Heart right ventricle (tissue), 16 donors: ENCODE measurements at regions not wholly inside any gene's neighbourhood (a gene's known extent, or its start where the extent isn't known, plus 50 kb on each side); places are given as distances from the start of the nearest gene placed in this dataset.

Experiments
- ATAC-seq, 8 donors: fragments of 200-7000 bp; cut with Tn5 transposase; one replicate each; pipeline ENCODE4 v1.9.1; 2020; ENCODE audit warnings: mild to moderate bottlenecking in 8 of 8, moderate library complexity in 8 of 8, moderate number of reproducible peaks in 1 of 8
- DNase-seq, 2 donors: peaks; one replicate each; pipeline ENCODE4 v3.0.0-alpha.2; 2020
- H3K27ac ChIP-seq, 10 donors: fragments of 200-600 bp; sonication (generic) in 2 of 10; one replicate each; pipeline versions ENCODE4 v1.5.0 to v1.8.0; 2020 to 2022; ENCODE audit warnings: mild to moderate bottlenecking in 3 of 10
- H3K27me3 ChIP-seq, 7 donors: fragments of 200-600 bp; one replicate each; pipeline ENCODE4 v1.8.0; 2021 to 2022; ENCODE audit warnings: mild to moderate bottlenecking in 2 of 7
- H3K36me3 ChIP-seq, 9 donors: fragments of 200-600 bp; sonication (generic) in 1 of 9; one replicate each; pipeline versions ENCODE4 v1.5.0 to v1.8.0; 2020 to 2022; ENCODE audit warnings: mild to moderate bottlenecking in 2 of 9
- H3K4me1 ChIP-seq, 9 donors: fragments of 200-600 bp; sonication (generic) in 1 of 9; one replicate each; pipeline versions ENCODE4 v1.5.0 to v1.8.0; 2020 to 2022; ENCODE audit warnings: mild to moderate bottlenecking in 4 of 9
- H3K4me3 ChIP-seq, 10 donors: fragments of 200-600 bp; sonication (generic) in 2 of 10; one replicate each; pipeline versions ENCODE4 v1.5.0 to v1.8.0; 2020 to 2022; ENCODE audit warnings: mild to moderate bottlenecking in 7 of 10, moderate library complexity in 2 of 10
- H3K9me3 ChIP-seq, 11 donors: fragments of 200-600 bp in 10 of 11; sonication (generic) in 2 of 11; one replicate each; pipeline versions ENCODE4 v1.5.0 to v1.8.0; 2013 to 2022; ENCODE audit warnings: mild to moderate bottlenecking in 2 of 11, control low read depth in 1 of 11, moderate library complexity in 1 of 11
- WGBS, 2 donors: extraction: QIAGEN DNeasy Blood & Tissue Kit; methylation state at CpG; one replicate each; pipeline ENCODE4 v1.1.7; 2013; ENCODE audit warnings: inconsistent platforms in 1 of 2; 5-methylcytosine and 5-hydroxymethylcytosine counted together
- intact Hi-C, 10 donors: fragments of 100-400 bp; cut with DNase I; formaldehyde crosslinking; loops; one replicate each; pipeline versions ENCODE4 v1.11.1 to v1.14.2; 2022
- TF ChIP-seq, protein P1 (sequence below), 9 donors: fragments of 200-600 bp; sonication (generic) in 2 of 9; IDR thresholded peaks; one replicate each; pipeline versions ENCODE4 v1.5.0 to v1.8.0; 2021 to 2022; ENCODE audit warnings: antibody characterized with exemption in 9 of 9, mild to moderate bottlenecking in 5 of 9, moderate library complexity in 1 of 9
- donor health status: Arrhythmogenic right ventricular cardiomyopathy.
- donor health status: ischemic (EF 13 %, LVEDD 7.1; RV severe dilation, severe dysfunction).
- donor health status: healthy with polysubstance abuse.
- donor health status: DM: no; HTN: yes; CAD: no.
- donor health status: DM: no; HTN: no; CAD: no.
- donor health status: ischemic (EF 25% LVEDD 6.9; RV normal size, moderate dysfunction).
- donor health status: ischemic (EF 25% LVEDD 5.7; RV mildly dilated, moderate dysfunction).
- donor health status: healthy.
- donor health status: DM: yes; HTN: yes; CAD: no.
- donor health status: Ischemic cardiomyopathy.
- donor health status: ischemic (EF 35%, LVEDD 5.7; RV mildly dilated, moderate dysfunction).
- donor health status: nonischemic (EF 11% LVEDD 7.7; RV severe dilation, severe dysfunction).
- donor health status: DM: yes; HTN: yes; CAD: no.
- donor health status: PGD.
- donor health status: ischemic (EF 29% LVEDD 5.4; RV normal size, mild dysfunction).
- donor health status: nonischemic (EF 23%, LVEDD 6.1; RV moderate dilation, normal function).

DNA sequence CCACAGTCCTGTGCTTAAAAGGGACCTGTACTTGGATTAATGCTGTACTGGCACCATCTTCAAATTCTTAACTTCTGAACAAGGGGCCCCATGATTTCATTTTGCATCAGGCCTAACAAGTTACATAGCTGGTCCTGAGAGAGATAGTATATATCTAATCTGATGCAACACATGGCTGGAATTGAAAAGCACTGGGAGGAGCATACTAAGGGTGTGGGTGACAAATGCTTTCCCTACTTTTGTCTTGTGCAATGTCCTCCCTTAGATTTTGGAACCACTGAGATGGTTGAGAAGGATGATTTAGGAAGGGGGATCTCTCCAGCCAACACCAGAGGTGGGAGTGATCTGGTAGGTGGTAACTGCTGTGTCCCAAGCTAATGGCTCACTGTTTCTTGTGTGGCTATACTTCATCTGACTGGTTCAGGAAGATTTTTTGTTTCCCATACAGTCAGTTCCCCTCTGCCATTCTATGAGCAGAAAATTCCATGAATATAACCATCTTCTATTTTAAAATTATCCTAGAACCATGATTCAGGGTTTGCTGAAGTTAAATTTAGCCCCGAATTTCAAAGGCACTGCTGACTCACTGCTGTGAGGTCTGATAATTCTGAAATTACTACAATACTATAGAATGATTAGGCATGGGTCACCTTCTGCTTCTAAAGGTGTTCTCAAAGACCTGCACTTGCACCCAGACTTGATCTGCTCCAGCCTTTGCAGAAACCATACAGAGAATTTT, 108.3 kb upstream of the NCKAP5 start:
- Histone ChIP-seq H3K27me3 (no peaks in the 10 kb centered on the region), H3K36me3 (no peaks in the 10 kb centered on the region), H3K4me3 (no peak overlapping the region), H3K9me3 (no peaks in the 10 kb centered on the region), H3K27ac (peak overlapping the region in 7 of 10 donors; percentile 21 to 78 (median 52)), H3K4me1 (peaks cover 2 to 38% (median 20%) of the 10 kb centered on the region in 9 donors)
- DNase-seq (no peak), ATAC-seq (peak in 5 of 8 donors; percentile 2 to 33 (median 16))
- 37 to 53% methylated on average over 1 of the region's 1 CpG for WGBS, 2 donors
- TF ChIP-seq, protein P1, sequence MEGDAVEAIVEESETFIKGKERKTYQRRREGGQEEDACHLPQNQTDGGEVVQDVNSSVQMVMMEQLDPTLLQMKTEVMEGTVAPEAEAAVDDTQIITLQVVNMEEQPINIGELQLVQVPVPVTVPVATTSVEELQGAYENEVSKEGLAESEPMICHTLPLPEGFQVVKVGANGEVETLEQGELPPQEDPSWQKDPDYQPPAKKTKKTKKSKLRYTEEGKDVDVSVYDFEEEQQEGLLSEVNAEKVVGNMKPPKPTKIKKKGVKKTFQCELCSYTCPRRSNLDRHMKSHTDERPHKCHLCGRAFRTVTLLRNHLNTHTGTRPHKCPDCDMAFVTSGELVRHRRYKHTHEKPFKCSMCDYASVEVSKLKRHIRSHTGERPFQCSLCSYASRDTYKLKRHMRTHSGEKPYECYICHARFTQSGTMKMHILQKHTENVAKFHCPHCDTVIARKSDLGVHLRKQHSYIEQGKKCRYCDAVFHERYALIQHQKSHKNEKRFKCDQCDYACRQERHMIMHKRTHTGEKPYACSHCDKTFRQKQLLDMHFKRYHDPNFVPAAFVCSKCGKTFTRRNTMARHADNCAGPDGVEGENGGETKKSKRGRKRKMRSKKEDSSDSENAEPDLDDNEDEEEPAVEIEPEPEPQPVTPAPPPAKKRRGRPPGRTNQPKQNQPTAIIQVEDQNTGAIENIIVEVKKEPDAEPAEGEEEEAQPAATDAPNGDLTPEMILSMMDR (IDR thresholded peaks at IDR 0.05) = no peak
- intact Hi-C loops = loop anchor here in 3 of 10 donors (2.0 to 10.0 kb wide), 5 partner anchors 90 to 112 kb away; partner anchors contain the start of gene NCKAP5 (in 1 of the 3)

DNA sequence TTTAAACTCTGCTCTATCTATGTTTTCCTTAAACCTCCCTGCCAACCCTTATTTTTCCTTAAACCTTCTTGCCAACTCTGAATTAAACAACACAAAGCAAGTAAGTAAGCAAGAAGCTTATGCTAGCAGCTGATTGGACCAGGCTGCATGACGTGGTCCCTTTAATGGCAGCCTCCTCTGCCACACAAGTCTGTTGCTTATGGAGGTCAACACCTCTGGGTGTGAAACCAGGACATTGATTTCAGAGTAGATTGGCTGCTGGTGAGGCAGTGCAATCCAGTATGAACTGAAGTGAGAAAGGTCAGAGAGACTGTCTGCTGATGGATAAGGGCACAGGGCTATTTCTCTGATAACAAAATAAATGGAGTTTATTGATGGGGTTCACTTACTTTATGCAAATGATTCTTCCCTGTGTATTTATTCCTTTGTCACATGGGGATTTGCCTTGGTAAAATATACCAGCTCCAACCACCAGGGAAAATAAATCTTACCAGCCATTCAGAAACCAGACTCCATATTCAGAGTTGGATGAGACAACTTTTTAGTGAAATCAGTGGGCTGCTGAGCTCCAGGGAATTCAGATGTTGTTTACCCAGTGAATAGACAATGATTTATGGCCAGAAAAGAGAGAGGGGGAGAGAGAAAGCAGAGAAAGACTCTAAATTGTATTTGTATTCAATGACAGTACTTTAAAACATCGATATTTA, 112.2 kb upstream of the NCKAP5 start:
- Histone ChIP-seq H3K27me3 (no peaks in the 10 kb centered on the region), H3K9me3 (no peaks in the 10 kb centered on the region), H3K27ac (no peak overlapping the region), H3K4me3 (no peak overlapping the region), H3K4me1 (peaks cover 0 to 21% (median 9%) of the 10 kb centered on the region in 9 donors), H3K36me3 (no peaks in the 10 kb centered on the region)
- no peak for DNase-seq
- ATAC-seq = peak in 1 of 8 donors; percentile 45
- intact Hi-C loops = no loop called here
- 66 to 68% methylated on average over 2 of the region's 2 CpGs for WGBS, 2 donors
- TF ChIP-seq, protein P1 (IDR thresholded peaks at IDR 0.05) = no peak

DNA sequence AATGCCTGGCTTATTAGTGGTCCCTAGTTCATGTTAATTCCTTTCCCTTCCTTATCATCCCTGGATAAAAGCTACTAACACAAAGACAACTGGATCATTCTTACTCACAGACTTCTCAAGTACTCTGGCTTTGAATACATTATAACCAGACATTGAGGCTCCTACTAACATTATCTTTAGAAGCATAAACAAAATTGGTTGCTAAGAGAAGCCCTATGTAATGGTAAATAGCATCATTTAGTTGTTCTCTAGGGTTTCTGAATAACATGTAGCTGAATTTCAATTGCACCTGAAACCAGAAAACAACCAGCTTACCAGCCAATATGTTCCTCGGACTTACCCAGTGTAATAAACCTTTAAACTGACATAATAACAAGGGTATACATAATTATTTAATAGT, 114.1 kb upstream of the NCKAP5 start:
- H3K4me1 ChIP-seq = peaks cover 0 to 3% (median 0%) of the 10 kb centered on the region in 9 donors
- intact Hi-C loops = no loop called here
- DNase-seq (no peak), ATAC-seq (no peak)
- H3K27me3 ChIP-seq = no peaks in the 10 kb centered on the region
- no peaks in the 10 kb centered on the region for H3K36me3 ChIP-seq
- WGBS, 2 donors = 74 to 84% methylated on average over 1 of the region's 1 CpG
- no peak overlapping the region for H3K4me3 ChIP-seq
- H3K9me3 ChIP-seq = no peaks in the 10 kb centered on the region
- H3K27ac ChIP-seq = no peak overlapping the region
- TF ChIP-seq, protein P1 (IDR thresholded peaks at IDR 0.05) = no peak

DNA sequence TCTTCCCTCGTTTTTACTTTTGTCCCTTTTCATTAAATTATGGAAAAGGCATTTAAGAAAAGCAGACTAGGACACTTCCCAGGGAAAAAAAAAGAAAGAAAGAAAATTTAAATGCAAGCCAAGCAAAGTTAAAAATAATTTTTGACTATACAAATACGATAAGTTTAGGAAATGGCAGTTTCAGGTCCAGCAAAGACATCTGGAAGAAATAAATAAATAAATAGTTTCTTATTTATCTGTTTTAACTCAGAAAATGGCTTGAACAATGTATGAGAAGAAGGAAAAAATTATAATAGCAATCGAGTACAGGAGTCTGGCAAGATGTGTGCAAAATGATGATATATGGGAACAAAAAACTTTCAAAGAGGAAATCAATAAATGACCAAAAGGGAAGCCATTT, 114.6 kb upstream of the NCKAP5 start:
- WGBS, 2 donors = 42 to 59% methylated on average over 3 of the region's 3 CpGs
- Histone ChIP-seq H3K27me3 (no peaks in the 10 kb centered on the region), H3K9me3 (no peaks in the 10 kb centered on the region), H3K4me3 (no peak overlapping the region), H3K36me3 (no peaks in the 10 kb centered on the region), H3K27ac (no peak overlapping the region), H3K4me1 (no peaks in the 10 kb centered on the region)
- DNase-seq (no peak), ATAC-seq (no peak)
- TF ChIP-seq, protein P1 (IDR thresholded peaks at IDR 0.05) = no peak
- intact Hi-C loops = no loop called here
